ENCODE measurements at regions not wholly inside any gene's neighbourhood (a gene's known extent, or its start where the extent isn't known, plus 50 kb on each side); places are given as distances from the start of the nearest gene placed in this dataset.
A peak's percentile ranks its signal among the peaks of the same experiment; 100 is the strongest.

GRCh38 chr2:126106006-126106405 lies 550.0 kb upstream of the GYPC start:
- Histone ChIP-seq H3K4me3 (ENCODE audit: low read length) (no peak overlapping the region), H3K9ac (ENCODE audit: extremely low read depth, low read length, poor library complexity, severe bottlenecking) (no peak overlapping the region), H3K27ac (ENCODE audit: low read depth, low read length) (no peak overlapping the region), H3K27me3 (ENCODE audit: control insufficient read depth, insufficient read depth, low read length, poor library complexity, severe bottlenecking) (no peaks in the 10 kb centered on the region), H3K4me1 (ENCODE audit: control insufficient read depth, insufficient read depth, low read length) (no peaks in the 10 kb centered on the region), H3K9me3 (ENCODE audit: control insufficient read depth, low read length) (no peaks in the 10 kb centered on the region), H3K36me3 (ENCODE audit: control insufficient read depth, insufficient read depth, low read length) (no peaks in the 10 kb centered on the region)
- TF ChIP-seq CTCF (conservative IDR thresholded peaks at IDR 0.05), result no peak
- no peaks in the 10 kb centered on the region for H3K27me3 Mint-ChIP-seq (ENCODE audit: insufficient read depth)
- DNase-seq, result no peak
- 92% methylated on average over 3 of the region's 3 CpGs; no CpG with 5 or more reads in 1 of the 2 experiments for WGBS, 2 experiments (ENCODE audit: insufficient coverage in 1 of 2, insufficient read length in 1 of 2)
- no peak overlapping the region for H3K4me3 Mint-ChIP-seq
- H3K4me1 Mint-ChIP-seq, result no peaks in the 10 kb centered on the region
- H3K36me3 Mint-ChIP-seq (ENCODE audit: low read depth), result no peaks in the 10 kb centered on the region
- no peaks in the 10 kb centered on the region for H3K9me3 Mint-ChIP-seq
- H3K27ac Mint-ChIP-seq, result no peak overlapping the region

- no peaks in the 10 kb centered on the region for H3K27me3 ChIP-seq (ENCODE audit: control insufficient read depth, insufficient read depth, low read length, poor library complexity, severe bottlenecking)
- no peak overlapping the region for H3K4me3 ChIP-seq (ENCODE audit: low read length)
- Mint-ChIP-seq H3K9me3 (no peaks in the 10 kb centered on the region), H3K27me3 (ENCODE audit: insufficient read depth) (no peaks in the 10 kb centered on the region), H3K4me3 (no peak overlapping the region), H3K36me3 (ENCODE audit: low read depth) (no peaks in the 10 kb centered on the region), H3K27ac (no peak overlapping the region), H3K4me1 (no peaks in the 10 kb centered on the region)
- H3K36me3 ChIP-seq (ENCODE audit: control insufficient read depth, insufficient read depth, low read length), result no peaks in the 10 kb centered on the region
- no peak overlapping the region for H3K27ac ChIP-seq (ENCODE audit: low read depth, low read length)
- no peaks in the 10 kb centered on the region for H3K9me3 ChIP-seq (ENCODE audit: control insufficient read depth, low read length)
- no peak for TF ChIP-seq CTCF (conservative IDR thresholded peaks at IDR 0.05)
- H3K4me1 ChIP-seq (ENCODE audit: control insufficient read depth, insufficient read depth, low read length), result no peaks in the 10 kb centered on the region
- no peak for DNase-seq
- WGBS, 2 experiments (ENCODE audit: insufficient coverage in 1 of 2, insufficient read length in 1 of 2), result 75% methylated on average over 1 of the region's 1 CpG; no CpG with 5 or more reads in 1 of the 2 experiments
- no peak overlapping the region for H3K9ac ChIP-seq (ENCODE audit: extremely low read depth, low read length, poor library complexity, severe bottlenecking)
Observed at GRCh38 chr2:126107883-126108282, 548.1 kb upstream of the GYPC start.

- H3K4me3 ChIP-seq (ENCODE audit: low read length), result no peak overlapping the region
- H3K4me1 ChIP-seq (ENCODE audit: control insufficient read depth, insufficient read depth, low read length), result no peaks in the 10 kb centered on the region
- Mint-ChIP-seq H3K27me3 (ENCODE audit: insufficient read depth) (no peaks in the 10 kb centered on the region), H3K9me3 (no peaks in the 10 kb centered on the region), H3K27ac (no peak overlapping the region), H3K4me1 (peaks cover 11% of the 10 kb centered on the region), H3K36me3 (ENCODE audit: low read depth) (no peaks in the 10 kb centered on the region), H3K4me3 (no peak overlapping the region)
- no peak for TF ChIP-seq CTCF (conservative IDR thresholded peaks at IDR 0.05)
- no peak overlapping the region for H3K9ac ChIP-seq (ENCODE audit: extremely low read depth, low read length, poor library complexity, severe bottlenecking)
- WGBS, 2 experiments (ENCODE audit: insufficient coverage in 1 of 2, insufficient read length in 1 of 2), result 74 to 87% methylated on average over 2 of the region's 2 CpGs
- no peaks in the 10 kb centered on the region for H3K27me3 ChIP-seq (ENCODE audit: control insufficient read depth, insufficient read depth, low read length, poor library complexity, severe bottlenecking)
- no peaks in the 10 kb centered on the region for H3K36me3 ChIP-seq (ENCODE audit: control insufficient read depth, insufficient read depth, low read length)
- H3K27ac ChIP-seq (ENCODE audit: low read depth, low read length), result no peak overlapping the region
- no peaks in the 10 kb centered on the region for H3K9me3 ChIP-seq (ENCODE audit: control insufficient read depth, low read length)
- peak; percentile 67 for DNase-seq
Observed at GRCh38 chr2:126115975-126116374, 540.0 kb upstream of the GYPC start.
